Neutrophil (primary cell): ENCODE measurements at regions not wholly inside any gene's neighbourhood (a gene's known extent, or its start where the extent isn't known, plus 50 kb on each side); places are given as distances from the start of the nearest gene placed in this dataset.

Source experiments
- H3K27ac ChIP-seq: fragments of 200-600 bp; sonication (generic); 2 replicates; pipeline ENCODE4 v1.5.1; 2016; ENCODE audit warnings: mild to moderate bottlenecking, moderate library complexity
- H3K27me3 ChIP-seq: fragments of 200-600 bp; sonication (generic); 2 replicates; pipeline ENCODE4 v1.6.0; 2016; ENCODE audit warnings: mild to moderate bottlenecking
- H3K36me3 ChIP-seq: fragments of 200-600 bp; sonication (generic); 2 replicates; pipeline ENCODE4 v1.5.1; 2017
- H3K4me1 ChIP-seq, 2 experiments: fragments of 200-600 bp in 1 of 2; sonication (generic) in 1 of 2; 1 replicate in 1 of 2; 2 replicates in 1 of 2; pipeline versions ENCODE4 v1.5.1 to v1.6.1; 2013 to 2016; ENCODE audit warnings: low read depth in 1 of 2, low read length in 1 of 2, mild to moderate bottlenecking in 1 of 2, moderate library complexity in 1 of 2; ENCODE audit not compliant: control insufficient read depth in 1 of 2, insufficient read depth in 1 of 2
- H3K4me3 ChIP-seq, 2 experiments: fragments of 200-600 bp in 1 of 2; sonication (generic) in 1 of 2; 1 replicate in 1 of 2; 2 replicates in 1 of 2; pipeline ENCODE4 v1.5.1; 2013 to 2016; ENCODE audit warnings: low read depth in 1 of 2, low read length in 1 of 2, mild to moderate bottlenecking in 1 of 2, moderate library complexity in 1 of 2
- H3K9me3 ChIP-seq: fragments of 200-600 bp; sonication (generic); 2 replicates; pipeline ENCODE4 v1.5.1; 2016
- TF ChIP-seq, protein P1 (sequence below): fragments of 200-600 bp; sonication (generic); IDR thresholded peaks from 2 replicates; pipeline ENCODE4 v1.5.1; 2016; ENCODE audit warnings: antibody characterized with exemption

DNA sequence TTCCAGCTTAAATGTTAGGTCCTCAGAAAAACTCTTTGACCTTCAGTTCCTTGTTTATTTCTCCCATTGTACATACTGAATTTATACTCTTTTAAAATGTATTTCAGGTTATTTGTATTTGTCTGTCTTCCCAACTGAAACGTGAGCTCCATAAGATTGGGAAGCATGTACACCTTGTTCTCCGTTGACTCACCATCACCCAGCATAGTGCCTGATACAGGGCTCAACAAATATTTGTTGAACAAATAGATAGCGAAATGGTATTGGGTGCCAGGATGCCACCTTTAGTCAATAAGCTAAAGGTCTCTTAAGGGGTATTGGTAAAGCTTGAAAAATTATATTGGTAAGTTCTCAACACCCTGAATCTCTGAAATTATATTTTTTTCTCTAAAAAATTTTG lies 1841.3 kb upstream of the CELF4 start:
- Histone ChIP-seq H3K36me3 (no peaks in the 10 kb centered on the region), H3K27ac (no peak overlapping the region), H3K4me3 (no peak overlapping the region), H3K27me3 (no peaks in the 10 kb centered on the region), H3K4me1 (no peaks in the 10 kb centered on the region), H3K9me3 (no peaks in the 10 kb centered on the region)
- TF ChIP-seq, protein P1, sequence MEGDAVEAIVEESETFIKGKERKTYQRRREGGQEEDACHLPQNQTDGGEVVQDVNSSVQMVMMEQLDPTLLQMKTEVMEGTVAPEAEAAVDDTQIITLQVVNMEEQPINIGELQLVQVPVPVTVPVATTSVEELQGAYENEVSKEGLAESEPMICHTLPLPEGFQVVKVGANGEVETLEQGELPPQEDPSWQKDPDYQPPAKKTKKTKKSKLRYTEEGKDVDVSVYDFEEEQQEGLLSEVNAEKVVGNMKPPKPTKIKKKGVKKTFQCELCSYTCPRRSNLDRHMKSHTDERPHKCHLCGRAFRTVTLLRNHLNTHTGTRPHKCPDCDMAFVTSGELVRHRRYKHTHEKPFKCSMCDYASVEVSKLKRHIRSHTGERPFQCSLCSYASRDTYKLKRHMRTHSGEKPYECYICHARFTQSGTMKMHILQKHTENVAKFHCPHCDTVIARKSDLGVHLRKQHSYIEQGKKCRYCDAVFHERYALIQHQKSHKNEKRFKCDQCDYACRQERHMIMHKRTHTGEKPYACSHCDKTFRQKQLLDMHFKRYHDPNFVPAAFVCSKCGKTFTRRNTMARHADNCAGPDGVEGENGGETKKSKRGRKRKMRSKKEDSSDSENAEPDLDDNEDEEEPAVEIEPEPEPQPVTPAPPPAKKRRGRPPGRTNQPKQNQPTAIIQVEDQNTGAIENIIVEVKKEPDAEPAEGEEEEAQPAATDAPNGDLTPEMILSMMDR: no peak

DNA sequence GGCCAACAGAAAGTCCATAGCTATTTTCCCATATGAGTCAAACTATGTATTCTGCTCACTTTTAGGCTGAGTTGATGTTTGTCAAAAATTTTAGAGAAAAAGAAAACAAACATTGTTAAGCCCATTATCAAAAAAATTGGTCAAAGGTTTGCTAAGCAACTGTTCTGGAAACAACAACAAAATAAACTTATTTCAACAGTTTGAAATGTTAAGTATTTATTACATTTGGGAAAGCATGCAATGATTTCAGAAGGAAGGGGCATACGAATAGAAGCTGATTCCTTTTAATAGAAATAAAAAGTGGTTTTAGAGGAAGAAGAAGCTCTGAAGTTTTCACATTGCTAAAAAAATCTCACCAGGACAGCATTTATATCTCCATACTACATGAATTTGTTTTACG lies 1837.5 kb upstream of the CELF4 start:
- H3K9me3 ChIP-seq: no peaks in the 10 kb centered on the region
- H3K4me3 ChIP-seq: no peak overlapping the region
- no peaks in the 10 kb centered on the region for H3K36me3 ChIP-seq
- H3K27ac ChIP-seq: no peak overlapping the region
- TF ChIP-seq, protein P1: no peak
- H3K27me3 ChIP-seq: no peaks in the 10 kb centered on the region
- H3K4me1 ChIP-seq: no peaks in the 10 kb centered on the region

DNA sequence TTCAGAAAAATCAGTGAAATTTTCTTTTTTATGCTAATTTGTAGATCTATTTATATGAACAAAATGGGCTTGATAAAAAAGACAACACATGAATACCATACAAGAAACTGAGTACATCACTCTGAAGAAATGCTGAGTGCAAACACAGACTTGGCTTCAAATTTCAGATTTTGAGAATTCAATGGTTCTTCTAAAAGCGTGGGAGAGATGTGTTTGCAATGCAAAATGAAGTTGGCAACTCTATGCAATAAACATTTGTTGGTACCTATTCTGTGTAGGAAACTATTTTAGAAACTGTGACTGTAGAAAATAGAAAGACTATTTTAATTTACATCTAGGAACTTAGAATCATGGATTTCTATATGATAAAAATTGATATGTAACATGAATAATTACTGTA lies 1834.1 kb upstream of the CELF4 start:
- Histone ChIP-seq H3K27ac (no peak overlapping the region), H3K4me1 (no peaks in the 10 kb centered on the region), H3K4me3 (no peak overlapping the region), H3K9me3 (no peaks in the 10 kb centered on the region), H3K36me3 (no peaks in the 10 kb centered on the region), H3K27me3 (no peaks in the 10 kb centered on the region)
- TF ChIP-seq, protein P1: no peak

DNA sequence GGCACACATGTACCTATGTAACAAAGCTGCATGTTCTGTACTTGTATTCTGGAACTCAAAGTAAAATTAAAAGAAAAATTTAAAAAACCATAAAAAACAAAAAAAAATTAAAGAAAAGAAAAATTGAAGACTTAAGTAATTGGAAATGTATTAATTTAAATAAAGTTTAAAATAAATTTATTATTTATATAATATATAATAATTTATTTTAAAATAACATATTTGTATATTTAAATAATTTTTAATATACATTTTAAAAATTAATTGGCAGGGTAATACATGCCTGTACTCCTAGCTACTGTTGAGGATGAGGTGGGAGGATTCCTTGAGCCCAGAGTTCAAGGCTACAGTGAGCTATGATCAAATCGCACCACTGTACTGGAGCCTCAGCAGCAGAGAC lies 1830.6 kb upstream of the CELF4 start:
- Histone ChIP-seq H3K27me3 (no peaks in the 10 kb centered on the region), H3K27ac (no peak overlapping the region), H3K4me1 (no peaks in the 10 kb centered on the region), H3K36me3 (no peaks in the 10 kb centered on the region), H3K9me3 (no peaks in the 10 kb centered on the region), H3K4me3 (no peak overlapping the region)
- TF ChIP-seq, protein P1: no peak

DNA sequence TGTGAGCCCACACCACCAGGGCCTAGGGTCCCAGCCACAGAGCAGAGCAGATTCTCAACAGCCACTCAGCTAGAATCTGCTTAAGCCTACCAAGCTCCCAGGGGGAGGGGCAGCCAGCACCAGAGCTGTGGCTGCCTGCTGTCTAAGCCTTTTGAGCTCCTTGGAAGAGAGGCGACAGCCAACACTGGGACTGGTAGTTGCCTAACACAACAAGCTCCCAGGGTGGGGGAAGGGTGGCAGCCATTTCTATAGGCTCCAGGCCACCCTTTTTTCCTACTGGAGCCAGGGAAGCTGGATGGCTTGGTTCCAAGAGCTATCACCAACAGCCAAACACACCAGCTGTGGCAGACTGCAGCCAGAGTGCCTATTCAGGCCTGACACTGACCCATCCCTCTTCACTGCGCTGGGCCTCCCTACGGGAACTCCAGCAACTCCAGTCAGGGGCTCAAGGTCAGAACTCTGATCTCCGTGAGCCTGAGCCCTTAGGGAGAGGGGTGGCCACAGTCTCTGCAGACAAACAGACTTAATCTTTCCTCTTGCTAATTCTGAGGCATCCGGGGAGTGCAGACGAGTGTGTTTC lies 1824.3 kb upstream of the CELF4 start:
- no peaks in the 10 kb centered on the region for H3K27me3 ChIP-seq
- no peak overlapping the region for H3K27ac ChIP-seq
- H3K4me3 ChIP-seq: no peak overlapping the region
- TF ChIP-seq, protein P1: no peak
- no peaks in the 10 kb centered on the region for H3K9me3 ChIP-seq
- no peaks in the 10 kb centered on the region for H3K4me1 ChIP-seq
- no peaks in the 10 kb centered on the region for H3K36me3 ChIP-seq

DNA sequence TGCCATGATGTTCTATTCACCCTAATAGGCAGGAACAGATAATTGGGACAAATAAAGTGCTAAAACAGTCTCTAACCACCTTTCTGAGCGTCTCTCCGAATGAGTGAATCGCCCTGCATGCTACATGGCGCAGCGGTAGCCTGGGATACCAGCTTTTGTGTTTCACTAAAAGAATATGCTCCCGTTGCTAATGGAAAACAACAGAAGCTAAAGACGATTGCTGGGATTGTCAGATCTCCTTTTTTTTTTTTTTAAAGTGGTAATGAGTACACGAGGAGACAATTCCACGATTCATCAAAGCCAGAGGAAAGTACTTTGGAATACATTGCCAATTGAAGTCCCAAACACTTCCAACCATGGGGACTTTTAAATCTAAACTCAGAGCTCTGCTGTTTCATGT lies 1815.3 kb upstream of the CELF4 start:
- no peaks in the 10 kb centered on the region for H3K27me3 ChIP-seq
- no peak overlapping the region for H3K27ac ChIP-seq
- no peaks in the 10 kb centered on the region for H3K9me3 ChIP-seq
- no peaks in the 10 kb centered on the region for H3K36me3 ChIP-seq
- no peaks in the 10 kb centered on the region for H3K4me1 ChIP-seq
- TF ChIP-seq, protein P1: no peak
- no peak overlapping the region for H3K4me3 ChIP-seq
